Upper lobe of right lung (tissue), 1 donor: ENCODE measurements at regions not wholly inside any gene's neighbourhood (a gene's known extent, or its start where the extent isn't known, plus 50 kb on each side); places are given as distances from the start of the nearest gene placed in this dataset.

Experiments
- ATAC-seq: fragments of 200-7000 bp; cut with Tn5 transposase; one replicate; pipeline ENCODE4 v1.9.1; 2020; ENCODE audit warnings: mild to moderate bottlenecking, moderate library complexity
- DNase-seq: peaks from one replicate; pipeline ENCODE4 v3.0.0-alpha.2; 2020
- H3K27ac ChIP-seq: fragments of 200-600 bp; one replicate; pipeline ENCODE4 v1.8.0; 2022
- H3K27me3 ChIP-seq: fragments of 200-600 bp; one replicate; pipeline ENCODE4 v1.8.0; 2022; ENCODE audit warnings: mild to moderate bottlenecking
- H3K36me3 ChIP-seq: fragments of 200-600 bp; one replicate; pipeline ENCODE4 v1.8.0; 2022
- H3K4me1 ChIP-seq: fragments of 200-600 bp; one replicate; pipeline ENCODE4 v1.8.0; 2022
- H3K4me3 ChIP-seq: fragments of 200-600 bp; one replicate; pipeline ENCODE4 v1.8.0; 2022; ENCODE audit warnings: mild to moderate bottlenecking
- H3K9me3 ChIP-seq: fragments of 200-600 bp; one replicate; pipeline ENCODE4 v1.8.0; 2022
- CTCF ChIP-seq: fragments of 200-600 bp; IDR thresholded peaks from one replicate; pipeline ENCODE4 v1.8.0; 2022; ENCODE audit warnings: antibody characterized with exemption
- intact Hi-C: fragments of 100-400 bp; cut with DNase I; formaldehyde crosslinking; loops from one replicate; pipeline ENCODE4 v1.11.0; 2022
- donor health status: DM: no; HTN: yes; CAD: no; lungs with severe emphysema.

GRCh38 chr20:58004900-58005299, 223.6 kb downstream of the ANKRD60 start:
- TF ChIP-seq CTCF: no peak
- intact Hi-C loops: no loop called here
- Histone ChIP-seq H3K27me3 (no peaks in the 10 kb centered on the region), H3K36me3 (no peaks in the 10 kb centered on the region), H3K9me3 (no peaks in the 10 kb centered on the region), H3K4me3 (no peak overlapping the region), H3K4me1 (peaks cover 14% of the 10 kb centered on the region), H3K27ac (no peak overlapping the region)
- DNase-seq (no peak), ATAC-seq (no peak)

- H3K27me3 ChIP-seq: no peaks in the 10 kb centered on the region
- no peaks in the 10 kb centered on the region for H3K36me3 ChIP-seq
- H3K4me3 ChIP-seq: no peak overlapping the region
- no peak for TF ChIP-seq CTCF
- ATAC-seq (no peak), DNase-seq (no peak)
- H3K9me3 ChIP-seq: no peaks in the 10 kb centered on the region
- H3K4me1 ChIP-seq: peaks cover 21% of the 10 kb centered on the region
- no peak overlapping the region for H3K27ac ChIP-seq
- intact Hi-C loops: no loop called here
Observed at GRCh38 chr20:58004146-58004545, 224.3 kb downstream of the ANKRD60 start.

DNA sequence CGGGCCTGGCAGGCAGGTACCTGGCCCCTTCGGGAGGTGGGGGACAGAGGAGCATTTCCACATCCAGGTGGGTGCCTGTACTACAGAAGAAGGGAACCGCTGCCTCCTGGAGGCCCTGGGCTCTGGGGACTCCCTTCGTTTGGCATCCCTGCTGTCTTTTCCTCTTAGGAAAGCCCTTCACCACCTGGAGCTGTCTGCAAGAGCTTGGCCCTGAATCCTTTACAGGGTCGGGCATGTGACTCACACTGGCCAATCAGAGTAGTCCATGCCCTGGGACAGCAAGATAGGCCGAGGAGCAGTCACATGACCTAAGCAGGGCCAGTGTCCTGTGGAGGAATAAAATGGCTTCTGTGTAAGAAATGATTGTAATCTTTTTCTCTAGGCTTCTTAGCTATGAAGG, 224.9 kb downstream of the ANKRD60 start:
- Histone ChIP-seq H3K27me3 (no peaks in the 10 kb centered on the region), H3K27ac (no peak overlapping the region), H3K4me1 (peaks cover 25% of the 10 kb centered on the region), H3K36me3 (no peaks in the 10 kb centered on the region), H3K9me3 (no peaks in the 10 kb centered on the region), H3K4me3 (no peak overlapping the region)
- intact Hi-C loops: no loop called here
- DNase-seq: no peak
- no peak for TF ChIP-seq CTCF
- ATAC-seq: no peak

DNA sequence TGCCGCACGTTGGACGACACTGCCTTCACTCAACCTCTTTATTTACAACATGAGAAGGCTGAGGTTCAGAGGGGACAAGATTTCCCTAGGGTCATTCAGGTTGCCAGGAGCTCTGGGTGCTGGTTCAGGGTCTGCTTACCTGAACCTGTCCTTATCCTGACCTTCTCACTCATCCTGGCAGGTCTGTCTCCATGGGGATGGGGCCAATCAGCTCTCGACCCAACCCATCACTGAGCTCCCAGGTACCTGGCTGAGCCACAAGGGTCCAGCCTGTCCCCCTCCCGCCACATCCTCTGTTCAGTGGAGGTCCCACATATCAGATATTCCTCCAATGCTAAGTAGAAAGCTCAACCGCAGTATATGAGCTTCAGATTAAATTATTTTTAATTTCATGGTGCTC, 225.6 kb downstream of the ANKRD60 start:
- ATAC-seq (no peak), DNase-seq (no peak)
- no peaks in the 10 kb centered on the region for H3K27me3 ChIP-seq
- H3K36me3 ChIP-seq: no peaks in the 10 kb centered on the region
- H3K4me1 ChIP-seq: peaks cover 25% of the 10 kb centered on the region
- intact Hi-C loops: no loop called here
- H3K9me3 ChIP-seq: no peaks in the 10 kb centered on the region
- no peak for TF ChIP-seq CTCF
- no peak overlapping the region for H3K27ac ChIP-seq
- no peak overlapping the region for H3K4me3 ChIP-seq

DNA sequence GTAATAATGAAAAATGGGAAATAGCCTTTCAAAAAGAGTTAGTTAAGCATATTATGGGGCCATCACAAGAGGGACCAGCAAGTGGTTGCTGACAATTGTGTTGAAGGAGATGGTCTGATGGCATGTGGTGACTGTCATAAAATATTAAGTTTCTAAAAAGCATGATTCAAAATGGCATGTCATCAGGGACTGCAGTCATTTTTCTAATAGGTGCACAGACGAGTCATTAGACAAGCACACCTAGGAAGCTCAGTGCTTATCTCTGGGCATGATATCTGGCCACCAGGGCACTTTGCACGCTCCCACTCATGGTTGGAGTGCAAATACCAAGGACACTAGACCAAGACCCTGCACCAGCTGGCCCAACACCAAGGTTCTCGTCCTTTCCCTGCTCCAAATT, 226.5 kb downstream of the ANKRD60 start:
- no peak for TF ChIP-seq CTCF
- peaks cover 25% of the 10 kb centered on the region for H3K4me1 ChIP-seq
- intact Hi-C loops: no loop called here
- DNase-seq: no peak
- H3K36me3 ChIP-seq: no peaks in the 10 kb centered on the region
- no peaks in the 10 kb centered on the region for H3K27me3 ChIP-seq
- H3K9me3 ChIP-seq: no peaks in the 10 kb centered on the region
- ATAC-seq: no peak
- no peak overlapping the region for H3K4me3 ChIP-seq
- H3K27ac ChIP-seq: no peak overlapping the region

DNA sequence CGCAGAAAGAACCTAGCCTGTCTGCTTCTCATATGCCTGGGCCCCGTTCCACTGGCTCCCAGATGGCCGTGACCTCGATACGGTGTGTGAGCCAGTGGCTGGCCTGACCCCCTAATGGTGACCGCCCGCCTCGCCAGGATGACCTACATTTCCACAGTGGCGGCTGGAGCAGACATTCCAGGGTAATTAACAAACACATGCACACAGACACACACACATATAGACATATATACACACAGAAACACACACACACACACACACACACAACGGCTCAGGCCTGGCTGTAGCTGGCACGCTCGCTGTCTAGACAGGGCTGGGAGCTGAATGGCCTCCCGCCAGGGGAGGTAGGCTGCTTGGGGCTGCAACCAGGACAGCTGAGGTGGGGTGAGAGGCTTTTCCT, 227.1 kb downstream of the ANKRD60 start:
- Histone ChIP-seq H3K9me3 (no peaks in the 10 kb centered on the region), H3K4me1 (peaks cover 25% of the 10 kb centered on the region), H3K4me3 (no peak overlapping the region), H3K27ac (no peak overlapping the region), H3K36me3 (no peaks in the 10 kb centered on the region), H3K27me3 (no peaks in the 10 kb centered on the region)
- no peak for ATAC-seq
- intact Hi-C loops: no loop called here
- TF ChIP-seq CTCF: no peak
- DNase-seq: no peak
